Endothelial cell of umbilical vein (primary cell): ENCODE measurements at regions not wholly inside any gene's neighbourhood (a gene's known extent, or its start where the extent isn't known, plus 50 kb on each side); places are given as distances from the start of the nearest gene placed in this dataset.

Experiments used
- BruUV-seq: library from RNA; stranded (reverse); fragments of 400-500 nt; replicated peaks from 2 replicates; lab custom pipeline; 2021; lab: Mats Ljungman, UMichigan
- CTCF ChIA-PET: fragments of 300-600, 350-600 bp; sonication (Branson Sonifier 250); formaldehyde crosslinking; loops from one replicate; lab custom pipeline; 2021; ENCODE audit warnings: antibody characterized with exemption, inconsistent platforms; lab: Charles Lee
- POLR2A ChIA-PET: fragments of 300-600, 350-600 bp; sonication (Branson Sonifier 250); formaldehyde crosslinking; loops from one replicate; lab custom pipeline; 2021; ENCODE audit warnings: antibody characterized with exemption, inconsistent platforms; lab: Charles Lee
- DNase-seq: peaks from one replicate; pipeline ENCODE4 v3.0.0-alpha.2; 2011; ENCODE audit warnings: low read depth, low spot score
- FAIRE-seq: peaks from 2 replicates; lab custom pipeline; 2011; peaks lifted over from hg19 to GRCh38; lab: Jason Lieb, UNC
- H2AFZ ChIP-seq: 2 replicates; pipeline ENCODE4 v1.6.0; 2012; ENCODE audit warnings: low read depth, low read length, control low read depth, inconsistent platforms
- H3K27ac ChIP-seq: 2 replicates; pipeline ENCODE4 v1.5.1; 2011; ENCODE audit warnings: low read depth, mild to moderate bottlenecking, control low read depth, low read length, moderate library complexity; ENCODE audit not compliant: insufficient read depth
- H3K27me3 ChIP-seq, 2 experiments: 2 replicates each; pipeline versions ENCODE4 v1.6.0 to v1.6.1; 2011; ENCODE audit warnings: low read length in 2 of 2, mixed read lengths in 1 of 2; ENCODE audit not compliant: control insufficient read depth in 2 of 2, insufficient read depth in 2 of 2
- H3K36me3 ChIP-seq, 2 experiments: 2 replicates in 1 of 2; 3 replicates in 1 of 2; pipeline ENCODE4 v1.5.1; 2011; ENCODE audit warnings: low read length in 2 of 2, mild to moderate bottlenecking in 1 of 2, moderate library complexity in 1 of 2; ENCODE audit not compliant: control insufficient read depth in 2 of 2, insufficient read depth in 2 of 2; ENCODE audit errors: extremely low read depth in 1 of 2
- H3K4me1 ChIP-seq: 3 replicates; pipeline ENCODE4 v1.5.1; 2011; ENCODE audit warnings: mild to moderate bottlenecking, low read length; ENCODE audit not compliant: control insufficient read depth, insufficient read depth; ENCODE audit errors: extremely low read depth
- H3K4me2 ChIP-seq: 2 replicates; pipeline ENCODE4 v1.6.1; 2011; ENCODE audit warnings: low read length, control low read depth, mixed read lengths; ENCODE audit not compliant: insufficient read depth
- H3K4me3 ChIP-seq, 3 experiments: fragments of 200-600 bp in 1 of 3; sonication (generic), shearing (Covaris generic) in 1 of 3; replicated peaks in 1 of 3; 2 replicates each; pipeline ENCODE4 v1.5.1; 2011 to 2016; ENCODE audit warnings: control low read depth in 3 of 3, low read length in 3 of 3, mild to moderate bottlenecking in 2 of 3, inconsistent platforms in 1 of 3, low read depth in 1 of 3, moderate library complexity in 1 of 3; ENCODE audit not compliant: insufficient read depth in 1 of 3
- H3K79me2 ChIP-seq: 2 replicates; pipeline ENCODE4 v1.6.0; 2012; ENCODE audit warnings: low read length, inconsistent platforms; ENCODE audit not compliant: control insufficient read depth, insufficient read depth
- H3K9ac ChIP-seq: replicated peaks from 2 replicates; pipeline ENCODE3; 2011; ENCODE audit warnings: low read length, control low read depth; ENCODE audit not compliant: insufficient read depth; ENCODE audit errors: extremely low read depth
- H3K9me1 ChIP-seq: replicated peaks from 3 replicates; pipeline ENCODE4 v1.6.0; 2011; ENCODE audit warnings: mild to moderate bottlenecking, low read length; ENCODE audit not compliant: control insufficient read depth, insufficient read depth; ENCODE audit errors: extremely low read depth
- H3K9me3 ChIP-seq: replicated peaks from 2 replicates; pipeline ENCODE4 v1.5.1; 2012; ENCODE audit warnings: low read length, inconsistent platforms; ENCODE audit not compliant: control insufficient read depth, insufficient read depth
- H4K20me1 ChIP-seq: replicated peaks from 2 replicates; pipeline ENCODE3; 2011; ENCODE audit warnings: mild to moderate bottlenecking, low read length; ENCODE audit not compliant: control insufficient read depth, insufficient read depth; ENCODE audit errors: extremely low read depth
- FOS ChIP-seq: IDR thresholded peaks from 2 replicates; pipeline ENCODE4 v1.6.1; 2011; ENCODE audit warnings: mild to moderate bottlenecking, low read length, moderate library complexity, borderline replicate concordance; ENCODE audit not compliant: insufficient read depth
- GATA2 ChIP-seq: IDR thresholded peaks from 2 replicates; pipeline ENCODE4 v1.7.0; 2011; ENCODE audit warnings: low read depth, mild to moderate bottlenecking, moderate library complexity, mixed read lengths, low read length; ENCODE audit not compliant: insufficient read length, insufficient read depth
- JUN ChIP-seq: IDR thresholded peaks from 2 replicates; pipeline ENCODE4 v1.6.1; 2011; ENCODE audit warnings: borderline replicate concordance, low read depth; ENCODE audit not compliant: insufficient read length, insufficient read depth
- MYC ChIP-seq: IDR thresholded peaks from one replicate; pipeline ENCODE4 v1.6.1; 2011; ENCODE audit warnings: mild to moderate bottlenecking, low read depth, low read length
- POLR2A ChIP-seq: IDR thresholded peaks from 2 replicates; pipeline ENCODE4 v1.6.1; 2012; ENCODE audit warnings: low read depth, mild to moderate bottlenecking, control low read depth, low read length
- dilution Hi-C: fragments of 300-500 bp; cut with MboI; formaldehyde crosslinking; loops from one replicate; pipeline ENCODE4 v1.15.0; 2019; ENCODE audit warnings: low sequenced_read_pairs; ENCODE audit not compliant: extremely low pct_ligation_motif_present
- intact Hi-C: fragments of 100-400 bp; cut with micrococcal nuclease; formaldehyde crosslinking; loops from one replicate; pipeline ENCODE4 v1.10.0; 2022
- TF ChIP-seq, protein P1 (sequence below), 2 donors: IDR thresholded peaks; 1 replicate in 1 of 2; 2 replicates in 1 of 2; pipeline ENCODE4 v1.5.1; 2011; ENCODE audit warnings: low read length in 2 of 2, mild to moderate bottlenecking in 2 of 2, moderate library complexity in 2 of 2, control low read depth in 1 of 2, inconsistent platforms in 1 of 2, low read depth in 1 of 2; ENCODE audit not compliant: insufficient read depth in 1 of 2; ENCODE audit errors: extremely low read depth in 1 of 2

DNA sequence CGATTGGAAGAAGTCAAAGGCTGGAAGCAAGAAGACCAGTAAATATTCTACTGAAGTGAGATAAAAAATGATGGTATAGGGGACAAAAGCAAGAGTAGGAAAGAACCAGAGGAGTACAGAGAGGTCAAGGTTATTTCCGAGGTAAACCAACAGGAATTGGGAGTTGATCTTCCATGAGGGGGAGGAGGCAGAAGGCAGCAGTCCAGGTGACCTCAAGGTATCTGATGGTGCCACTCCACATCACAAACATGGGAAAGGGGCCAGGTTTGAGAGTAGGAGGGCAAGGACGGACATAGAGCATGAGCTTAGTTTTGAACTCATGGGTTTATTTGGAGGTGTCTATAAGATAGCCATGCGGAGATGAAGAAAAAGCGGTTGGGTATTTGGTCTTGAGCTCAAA is 79.4 kb upstream of the CDYL2 start:
- Histone ChIP-seq H2AFZ (no peak overlapping the region), H3K79me2 (no peaks in the 10 kb centered on the region), H3K27ac (no peak overlapping the region), H3K9me1 (no peaks in the 10 kb centered on the region), H3K9ac (no peak overlapping the region), H3K27me3 (peaks cover 2 to 10% of the 10 kb centered on the region in 2 experiments), H4K20me1 (no peaks in the 10 kb centered on the region), H3K4me2 (no peak overlapping the region), H3K4me1 (no peaks in the 10 kb centered on the region), H3K4me3 (no peak overlapping the region), H3K9me3 (no peaks in the 10 kb centered on the region), H3K36me3 (no peaks in the 10 kb centered on the region)
- no peak for TF ChIP-seq POLR2A
- intact Hi-C loops (no loop called here), dilution Hi-C loops (no loop called here)
- DNase-seq (no peak), FAIRE-seq (no peak)
- no TSS peak for BruUV-seq
- POLR2A ChIA-PET = no interaction called here
- CTCF ChIA-PET = interaction anchor here (0.6 to 1.2 kb wide), 2 partner anchors 10 to 22 kb away, joined by 3 read pairs; no protein-coding TSS in a partner anchor

DNA sequence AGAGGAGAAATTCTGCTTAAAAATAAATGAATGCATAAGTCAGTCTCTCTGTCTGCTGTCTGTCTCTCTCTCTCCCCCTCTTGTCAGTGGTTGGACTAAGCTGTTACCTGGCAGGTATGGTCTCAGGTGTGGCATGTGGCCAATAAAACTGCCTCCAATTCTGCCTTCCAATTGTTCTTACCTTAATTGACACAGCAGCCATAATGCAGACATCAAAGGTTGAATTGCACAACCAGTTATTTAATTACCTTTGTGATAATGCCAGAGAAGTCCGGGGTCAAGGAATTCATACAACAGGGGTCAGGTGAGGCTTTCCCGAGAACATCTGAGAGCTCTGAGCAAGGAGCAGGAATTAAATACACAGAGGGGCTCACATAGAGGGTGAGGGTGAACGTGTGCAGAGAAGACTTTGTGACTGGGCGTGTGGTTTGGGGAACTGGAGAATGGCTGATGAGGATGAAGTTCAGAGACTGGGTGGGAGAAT is 78.8 kb upstream of the CDYL2 start:
- CTCF ChIA-PET = interaction anchor here (1.2 kb wide), 1 partner anchor 21 kb away, joined by 3 read pairs; no protein-coding TSS in a partner anchor
- DNase-seq (no peak), FAIRE-seq (no peak)
- Histone ChIP-seq H2AFZ (no peak overlapping the region), H3K4me1 (no peaks in the 10 kb centered on the region), H3K27ac (no peak overlapping the region), H3K9me1 (no peaks in the 10 kb centered on the region), H4K20me1 (no peaks in the 10 kb centered on the region), H3K4me2 (no peak overlapping the region), H3K27me3 (peaks cover 2 to 10% of the 10 kb centered on the region in 2 experiments), H3K4me3 (no peak overlapping the region), H3K9ac (no peak overlapping the region), H3K36me3 (no peaks in the 10 kb centered on the region), H3K9me3 (no peaks in the 10 kb centered on the region), H3K79me2 (no peaks in the 10 kb centered on the region)
- POLR2A ChIA-PET = no interaction called here
- TF ChIP-seq JUN (no peak), MYC (no peak), FOS (no peak), GATA2 (no peak)
- TF ChIP-seq, protein P1, sequence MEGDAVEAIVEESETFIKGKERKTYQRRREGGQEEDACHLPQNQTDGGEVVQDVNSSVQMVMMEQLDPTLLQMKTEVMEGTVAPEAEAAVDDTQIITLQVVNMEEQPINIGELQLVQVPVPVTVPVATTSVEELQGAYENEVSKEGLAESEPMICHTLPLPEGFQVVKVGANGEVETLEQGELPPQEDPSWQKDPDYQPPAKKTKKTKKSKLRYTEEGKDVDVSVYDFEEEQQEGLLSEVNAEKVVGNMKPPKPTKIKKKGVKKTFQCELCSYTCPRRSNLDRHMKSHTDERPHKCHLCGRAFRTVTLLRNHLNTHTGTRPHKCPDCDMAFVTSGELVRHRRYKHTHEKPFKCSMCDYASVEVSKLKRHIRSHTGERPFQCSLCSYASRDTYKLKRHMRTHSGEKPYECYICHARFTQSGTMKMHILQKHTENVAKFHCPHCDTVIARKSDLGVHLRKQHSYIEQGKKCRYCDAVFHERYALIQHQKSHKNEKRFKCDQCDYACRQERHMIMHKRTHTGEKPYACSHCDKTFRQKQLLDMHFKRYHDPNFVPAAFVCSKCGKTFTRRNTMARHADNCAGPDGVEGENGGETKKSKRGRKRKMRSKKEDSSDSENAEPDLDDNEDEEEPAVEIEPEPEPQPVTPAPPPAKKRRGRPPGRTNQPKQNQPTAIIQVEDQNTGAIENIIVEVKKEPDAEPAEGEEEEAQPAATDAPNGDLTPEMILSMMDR (IDR thresholded peaks at IDR 0.05; ENCODE audit: extremely low read depth in 1 of 2, insufficient read depth in 1 of 2, low read depth in 1 of 2, low read length in 2 of 2) = no peak
- no TSS peak for BruUV-seq
- intact Hi-C loops (no loop called here), dilution Hi-C loops (no loop called here)
